H1 (cell line): ENCODE measurements at regions not wholly inside any gene's neighbourhood (a gene's known extent, or its start where the extent isn't known, plus 50 kb on each side); places are given as distances from the start of the nearest gene placed in this dataset.

ENCODE experiments used
- CTCF ChIA-PET: fragments of 300-600 bp; sonication (Branson Sonifier 250); formaldehyde crosslinking; loops from one replicate; lab custom pipeline; 2021; ENCODE audit not compliant: partially characterized antibody; lab: Charles Lee
- POLR2A ChIA-PET: fragments of 300-600 bp; sonication (Branson Sonifier 250); formaldehyde crosslinking; loops from one replicate; lab custom pipeline; 2021; ENCODE audit warnings: inconsistent platforms; ENCODE audit not compliant: partially characterized antibody; lab: Charles Lee
- DNase-seq, 2 experiments: peaks; one replicate each; pipeline versions ENCODE4 v3.0.0 to v3.0.0-alpha.2; 2010 to 2022; ENCODE audit warnings: low spot score in 2 of 2, low read depth in 1 of 2, mixed read lengths in 1 of 2
- FAIRE-seq: peaks from 2 replicates; lab custom pipeline; 2011; peaks lifted over from hg19 to GRCh38; lab: Jason Lieb, UNC
- H2AFZ ChIP-seq: 2 replicates; pipeline ENCODE4 v1.8.1; 2012; ENCODE audit warnings: low read length, inconsistent platforms
- H2AK5ac ChIP-seq: 2 replicates; pipeline ENCODE4 v1.6.1; 2013; ENCODE audit warnings: low read depth, low read length
- H2BK120ac ChIP-seq: replicated peaks from 2 replicates; pipeline ENCODE3; 2013; ENCODE audit warnings: low read depth, low read length, inconsistent platforms
- H2BK12ac ChIP-seq: 2 replicates; pipeline ENCODE4 v1.6.1; 2013; ENCODE audit warnings: low read depth, low read length
- H2BK15ac ChIP-seq: 2 replicates; pipeline ENCODE4 v1.6.1; 2013; ENCODE audit warnings: low read length
- H2BK20ac ChIP-seq: 2 replicates; pipeline ENCODE4 v1.6.1; 2013; ENCODE audit warnings: low read length
- H2BK5ac ChIP-seq: 2 replicates; pipeline ENCODE4 v1.6.1; 2013; ENCODE audit warnings: low read depth, low read length
- H3K14ac ChIP-seq: 2 replicates; pipeline ENCODE4 v1.6.1; 2013; ENCODE audit warnings: inconsistent platforms; ENCODE audit not compliant: insufficient read length
- H3K18ac ChIP-seq: 2 replicates; pipeline ENCODE4 v1.6.1; 2013; ENCODE audit warnings: low read length; ENCODE audit errors: extremely low read depth
- H3K23ac ChIP-seq: 2 replicates; pipeline ENCODE4 v1.6.1; 2013; ENCODE audit warnings: inconsistent platforms; ENCODE audit not compliant: insufficient read length
- H3K23me2 ChIP-seq: 2 replicates; pipeline ENCODE4 v1.6.1; 2013; ENCODE audit warnings: low read depth, low read length
- H3K27ac ChIP-seq: 2 replicates; pipeline ENCODE4 v1.6.1; 2011; ENCODE audit warnings: low read depth, low read length, inconsistent platforms
- H3K27me3 ChIP-seq, 4 experiments: replicated peaks in 1 of 4; 1 replicate in 1 of 4; 2 replicates in 3 of 4; pipeline versions ENCODE4 v1.6.1 to v1.8.1; 2011 to 2013; ENCODE audit warnings: low read length in 3 of 4, mild to moderate bottlenecking in 3 of 4, inconsistent platforms in 2 of 4, mixed read lengths in 2 of 4, moderate library complexity in 1 of 4; ENCODE audit not compliant: control insufficient read depth in 3 of 4, insufficient read depth in 3 of 4; ENCODE audit errors: extremely low read depth in 1 of 4
- H3K36me3 ChIP-seq, 4 experiments: 2 replicates each; pipeline versions ENCODE4 v1.6.1 to v1.8.1; 2011 to 2013; ENCODE audit warnings: mild to moderate bottlenecking in 4 of 4, low read length in 3 of 4, moderate library complexity in 2 of 4, control low read depth in 1 of 4, inconsistent platforms in 1 of 4; ENCODE audit not compliant: insufficient read depth in 4 of 4, control insufficient read depth in 2 of 4
- H3K4ac ChIP-seq: replicated peaks from 2 replicates; pipeline ENCODE3; 2013; ENCODE audit warnings: low read length, low read depth, mixed read lengths, inconsistent platforms; ENCODE audit not compliant: insufficient read length
- H3K4me1 ChIP-seq, 4 experiments: replicated peaks in 1 of 4; 1 replicate in 1 of 4; 2 replicates in 3 of 4; pipeline versions ENCODE4 v1.6.1 to v1.8.1; 2011 to 2013; ENCODE audit warnings: low read length in 3 of 4, inconsistent platforms in 2 of 4, mixed read lengths in 1 of 4; ENCODE audit not compliant: insufficient read depth in 4 of 4, control insufficient read depth in 3 of 4
- H3K4me2 ChIP-seq, 2 experiments: 2 replicates each; pipeline versions ENCODE4 v1.6.1 to v1.8.1; 2011 to 2013; ENCODE audit warnings: low read depth in 2 of 2, low read length in 2 of 2, control low read depth in 1 of 2, inconsistent platforms in 1 of 2, mild to moderate bottlenecking in 1 of 2; ENCODE audit not compliant: insufficient read depth in 1 of 2
- H3K4me3 ChIP-seq, 4 experiments: fragments of 200-600, 300-600 bp in 1 of 4; sonication (generic), shearing (Covaris generic), sonication (Bioruptor Twin) in 1 of 4; 2 replicates each; pipeline versions ENCODE4 v1.5.1 to v1.8.1; 2011 to 2016; ENCODE audit warnings: low read length in 4 of 4, low read depth in 3 of 4, control low read depth in 2 of 4, inconsistent platforms in 2 of 4, mild to moderate bottlenecking in 2 of 4, mixed read lengths in 1 of 4, moderate library complexity in 1 of 4; ENCODE audit not compliant: insufficient read depth in 2 of 4; ENCODE audit errors: extremely low read depth in 1 of 4
- H3K56ac ChIP-seq: replicated peaks from 2 replicates; pipeline ENCODE3; 2013; ENCODE audit warnings: low read depth, mild to moderate bottlenecking, mixed read lengths, low read length, inconsistent platforms; ENCODE audit not compliant: insufficient read length
- H3K79me1 ChIP-seq: 2 replicates; pipeline ENCODE4 v1.6.1; 2013; ENCODE audit warnings: low read depth, low read length, control low read depth
- H3K79me2 ChIP-seq, 2 experiments: 2 replicates each; pipeline versions ENCODE4 v1.6.1 to v1.8.1; 2012 to 2013; ENCODE audit warnings: low read length in 2 of 2, mild to moderate bottlenecking in 2 of 2, inconsistent platforms in 1 of 2; ENCODE audit not compliant: insufficient read depth in 2 of 2, control insufficient read depth in 1 of 2
- H3K9ac ChIP-seq, 4 experiments: replicated peaks in 1 of 4; 1 replicate in 1 of 4; 2 replicates in 3 of 4; pipeline versions ENCODE4 v1.6.1 to v1.8.1; 2011 to 2013; ENCODE audit warnings: low read depth in 3 of 4, low read length in 3 of 4, control low read depth in 2 of 4, mild to moderate bottlenecking in 2 of 4, moderate library complexity in 2 of 4, inconsistent platforms in 1 of 4; ENCODE audit errors: extremely low read depth in 1 of 4
- H3K9me3 ChIP-seq, 2 experiments: 2 replicates each; pipeline versions ENCODE4 v1.6.1 to v1.8.1; 2012 to 2013; ENCODE audit warnings: mild to moderate bottlenecking in 2 of 2, moderate library complexity in 2 of 2, control low read depth in 1 of 2, inconsistent platforms in 1 of 2, low read depth in 1 of 2, low read length in 1 of 2, mixed read lengths in 1 of 2; ENCODE audit not compliant: insufficient read depth in 2 of 2
- H4K20me1 ChIP-seq, 2 experiments: replicated peaks in 1 of 2; 2 replicates each; pipeline versions ENCODE3 to v1.8.1; 2011 to 2013; ENCODE audit warnings: inconsistent platforms in 2 of 2, low read length in 2 of 2, mild to moderate bottlenecking in 1 of 2; ENCODE audit not compliant: insufficient read depth in 2 of 2, control insufficient read depth in 1 of 2
- H4K5ac ChIP-seq: 2 replicates; pipeline ENCODE4 v1.6.1; 2013; ENCODE audit warnings: low read length, low read depth, mixed read lengths, inconsistent platforms; ENCODE audit not compliant: insufficient read length
- H4K8ac ChIP-seq: 2 replicates; pipeline ENCODE4 v1.8.0; 2013; ENCODE audit warnings: mild to moderate bottlenecking, moderate library complexity, low read length, inconsistent platforms; ENCODE audit not compliant: insufficient read depth; ENCODE audit errors: extremely low read depth
- H4K91ac ChIP-seq: replicated peaks from 2 replicates; pipeline ENCODE3; 2013; ENCODE audit warnings: low read length, mixed read lengths, inconsistent platforms; ENCODE audit not compliant: insufficient read length
- BCL11A ChIP-seq, 2 experiments: IDR thresholded peaks; one replicate each; pipeline ENCODE4 v1.6.1; 2011; ENCODE audit warnings: low read depth in 2 of 2, low read length in 2 of 2, mild to moderate bottlenecking in 2 of 2
- CREB1 ChIP-seq: IDR thresholded peaks from 2 replicates; pipeline ENCODE4 v1.6.1; 2012; ENCODE audit warnings: inconsistent platforms
- RAD21 ChIP-seq, 2 experiments: IDR thresholded peaks in 1 of 2; conservative IDR thresholded peaks in 1 of 2; 2 replicates each; pipeline ENCODE4 v1.6.1; 2011; ENCODE audit warnings: low read depth in 2 of 2, low read length in 2 of 2, improper control_type of control experiment in 1 of 2, inconsistent platforms in 1 of 2, mild to moderate bottlenecking in 1 of 2, moderate library complexity in 1 of 2
- TEAD4 ChIP-seq: IDR thresholded peaks from 2 replicates; pipeline ENCODE4 v1.6.1; 2012; ENCODE audit warnings: low read depth, low read length, inconsistent platforms, mixed read lengths
- ZNF274 ChIP-seq: IDR thresholded peaks from 2 replicates; pipeline ENCODE4 v1.7.0; 2012; ENCODE audit warnings: low read length, borderline replicate concordance; ENCODE audit errors: extremely low read depth
- WGBS, 2 experiments: shearing (Covaris generic) in 1 of 2; methylation state at CpG; one replicate each; pipeline versions ENCODE4 v1.1.6 to v1.1.7; 2013 to 2015; ENCODE audit warnings: low lambda C conversion rate in 2 of 2, mixed read lengths in 2 of 2, inconsistent platforms in 1 of 2, low coverage in 1 of 2, missing lambda C conversion rate in 1 of 2; ENCODE audit not compliant: insufficient replicate concordance in 2 of 2, insufficient coverage in 1 of 2, insufficient read length in 1 of 2; ENCODE audit errors: extremely low coverage in 1 of 2, missing lambda C conversion rate in 1 of 2; 5-methylcytosine and 5-hydroxymethylcytosine counted together

GRCh38 chr4:136650541-136651277 lies 881.6 kb downstream of the PCDH18 start:
- H3K56ac ChIP-seq: no peak overlapping the region
- no peak overlapping the region for H2AK5ac ChIP-seq
- H4K91ac ChIP-seq: no peak overlapping the region
- no peak overlapping the region for H3K27ac ChIP-seq
- WGBS, 2 experiments: 89% methylated on average over 5 of the region's 5 CpGs; no CpG with 5 or more reads in 1 of the 2 experiments
- DNase-seq: no peak
- CTCF ChIA-PET: interaction anchor here (1.5 kb wide), 1 partner anchor 12 kb away, joined by 5 read pairs; no protein-coding TSS in a partner anchor
- no peak overlapping the region for H2BK120ac ChIP-seq
- no peaks in the 10 kb centered on the region for H3K36me3 ChIP-seq
- no peaks in the 10 kb centered on the region for H3K27me3 ChIP-seq
- no peak overlapping the region for H4K8ac ChIP-seq
- H3K4me2 ChIP-seq: no peak overlapping the region
- POLR2A ChIA-PET: no interaction called here
- no peak overlapping the region for H2BK5ac ChIP-seq
- no peak overlapping the region for H3K18ac ChIP-seq
- no peak overlapping the region for H3K4me3 ChIP-seq
- no peak overlapping the region for H2BK20ac ChIP-seq
- H3K9ac ChIP-seq: no peak overlapping the region
- H3K79me2 ChIP-seq: no peaks in the 10 kb centered on the region
- no peak overlapping the region for H3K23ac ChIP-seq
- no peaks in the 10 kb centered on the region for H3K79me1 ChIP-seq
- H3K23me2 ChIP-seq: no peaks in the 10 kb centered on the region; the same call in 1 of the 2 replicates
- H3K9me3 ChIP-seq: no peaks in the 10 kb centered on the region
- H4K5ac ChIP-seq: no peak overlapping the region
- H3K4me1 ChIP-seq: no peaks in the 10 kb centered on the region
- no peak overlapping the region for H2BK15ac ChIP-seq
- no peak overlapping the region for H2BK12ac ChIP-seq
- no peak overlapping the region for H2AFZ ChIP-seq
- no peaks in the 10 kb centered on the region for H4K20me1 ChIP-seq
- H3K4ac ChIP-seq: no peak overlapping the region
- no peak overlapping the region for H3K14ac ChIP-seq
- no peak for TF ChIP-seq BCL11A (IDR thresholded peaks at IDR 0.05; ENCODE audit: low read depth in 2 of 2, low read length in 2 of 2)
- TF ChIP-seq CREB1: no peak
- TF ChIP-seq ZNF274: no peak
- no peak for TF ChIP-seq TEAD4
- no peak for TF ChIP-seq RAD21 (IDR thresholded peaks at IDR 0.05 in 1 of 2, conservative IDR thresholded peaks at IDR 0.05 in 1 of 2; ENCODE audit: low read depth in 2 of 2, low read length in 2 of 2)
- FAIRE-seq: no peak
